Activated CD8-positive, alpha-beta memory T cell treated with anti-CD3 and anti-CD28 coated beads, Interleukin-2, amount 10 ng/mL, durations not matched to agents 7 days and 5 days (primary cell): ENCODE measurements at regions not wholly inside any gene's neighbourhood (a gene's known extent, or its start where the extent isn't known, plus 50 kb on each side); places are given as distances from the start of the nearest gene placed in this dataset.

Experiments used
- ATAC-seq: fragments of 150-1000 bp; cut with Tn5 transposase; one replicate; pipeline ENCODE4 v1.10.0; 2021; ENCODE audit warnings: moderate library complexity
- CTCF ChIA-PET: fragments of 350-600 bp; sonication (Branson Sonifier 250); formaldehyde crosslinking; loops from one replicate; lab custom pipeline; 2021; ENCODE audit warnings: antibody characterized with exemption; lab: Charles Lee
- DNase-seq: peaks from one replicate; pipeline ENCODE4 v3.0.0-alpha.2; 2020
- H3K27ac Mint-ChIP-seq: one replicate; pipeline ENCODE4 v1.8.0; 2021; ENCODE audit warnings: mild to moderate bottlenecking, mixed read lengths
- H3K27me3 Mint-ChIP-seq: one replicate; pipeline ENCODE4 v1.8.0; 2021; ENCODE audit warnings: mixed read lengths
- H3K36me3 Mint-ChIP-seq: one replicate; pipeline ENCODE4 v1.8.0; 2021; ENCODE audit warnings: mild to moderate bottlenecking, mixed read lengths
- H3K4me1 Mint-ChIP-seq: one replicate; pipeline ENCODE4 v1.8.0; 2021; ENCODE audit warnings: mixed read lengths
- H3K4me3 Mint-ChIP-seq: one replicate; pipeline ENCODE4 v1.8.0; 2021; ENCODE audit warnings: mild to moderate bottlenecking, moderate library complexity, mixed read lengths
- H3K9me3 Mint-ChIP-seq: one replicate; pipeline ENCODE4 v1.8.0; 2022; ENCODE audit warnings: low read depth, mixed read lengths

DNA sequence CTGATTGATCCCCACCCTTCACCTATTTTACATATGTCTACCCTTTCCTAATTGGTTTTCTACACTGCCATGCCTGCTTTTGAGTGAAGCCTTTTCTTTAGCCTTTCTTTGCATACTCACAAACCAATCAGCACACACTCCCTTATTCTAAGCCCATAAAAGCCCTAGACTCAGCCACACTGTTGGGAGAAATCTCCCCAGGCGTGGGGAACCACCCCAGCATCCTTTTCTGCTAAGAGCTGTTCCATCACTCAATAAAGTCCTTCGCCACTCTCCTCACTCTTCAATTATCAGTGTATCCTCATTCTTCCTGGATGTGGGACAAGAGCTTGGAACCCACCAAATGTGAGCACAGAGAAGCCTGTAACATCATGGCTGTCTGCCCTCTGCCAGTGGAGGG, 343.6 kb downstream of the SLITRK1 start:
- ATAC-seq = no peak
- no peak for DNase-seq
- CTCF ChIA-PET = no interaction called here
- Mint-ChIP-seq H3K4me3 (no peak overlapping the region), H3K27me3 (no peaks in the 10 kb centered on the region), H3K4me1 (no peaks in the 10 kb centered on the region), H3K9me3 (peaks cover 10% of the 10 kb centered on the region), H3K36me3 (no peaks in the 10 kb centered on the region), H3K27ac (no peak overlapping the region)

GRCh38 chr13:83536941-83537340, 345.3 kb downstream of the SLITRK1 start:
- ATAC-seq = no peak
- CTCF ChIA-PET = no interaction called here
- Mint-ChIP-seq H3K27me3 (no peaks in the 10 kb centered on the region), H3K9me3 (peaks cover 7% of the 10 kb centered on the region), H3K36me3 (no peaks in the 10 kb centered on the region), H3K4me3 (no peak overlapping the region), H3K4me1 (no peaks in the 10 kb centered on the region), H3K27ac (no peak overlapping the region)
- DNase-seq = no peak

DNA sequence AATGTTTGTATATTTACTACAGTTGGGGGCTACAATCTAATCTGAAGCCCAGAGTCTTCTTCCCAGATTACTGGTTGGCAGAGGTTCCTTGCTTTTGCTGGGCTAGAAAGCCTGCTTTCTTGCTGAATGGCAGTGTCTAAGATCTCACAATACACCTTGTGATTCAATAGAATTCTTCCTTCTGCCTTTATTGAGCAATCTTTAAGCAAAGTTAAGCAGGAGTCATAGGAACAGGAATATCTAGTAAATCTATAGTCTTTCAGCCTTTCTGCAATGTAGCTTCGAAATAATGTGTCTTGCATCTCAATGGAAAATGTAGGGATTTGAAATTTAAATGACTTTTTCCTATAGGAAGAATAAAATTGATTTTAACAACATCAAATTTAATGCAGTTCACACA, 346.1 kb downstream of the SLITRK1 start:
- peaks cover 7% of the 10 kb centered on the region for H3K9me3 Mint-ChIP-seq
- ATAC-seq (no peak), DNase-seq (no peak)
- no peak overlapping the region for H3K27ac Mint-ChIP-seq
- H3K4me1 Mint-ChIP-seq = no peaks in the 10 kb centered on the region
- CTCF ChIA-PET = no interaction called here
- H3K27me3 Mint-ChIP-seq = no peaks in the 10 kb centered on the region
- no peaks in the 10 kb centered on the region for H3K36me3 Mint-ChIP-seq
- H3K4me3 Mint-ChIP-seq = no peak overlapping the region

DNA sequence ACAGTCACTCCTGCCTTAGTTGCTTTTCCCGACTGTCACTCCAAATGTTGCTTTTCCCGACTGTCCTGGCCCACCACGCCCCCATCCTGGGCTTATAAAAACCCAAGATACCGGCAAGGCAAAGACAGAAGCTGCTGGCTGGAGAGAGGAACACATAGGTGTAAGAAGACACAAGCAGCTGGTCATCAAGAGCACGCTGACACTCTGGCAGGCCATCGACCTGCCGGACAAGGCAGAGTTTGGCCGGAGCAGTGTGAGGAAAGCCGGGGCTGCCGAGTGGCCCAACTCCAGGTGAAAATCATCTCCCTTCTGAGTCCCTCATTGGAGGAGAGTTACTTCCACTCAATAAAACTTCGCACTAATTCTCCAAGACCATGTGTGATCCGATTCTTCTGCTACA, 349.5 kb downstream of the SLITRK1 start:
- CTCF ChIA-PET = no interaction called here
- H3K9me3 Mint-ChIP-seq = peaks cover 4% of the 10 kb centered on the region
- ATAC-seq = no peak

GRCh38 chr13:83531022-83531421, 351.3 kb downstream of the SLITRK1 start:
- Mint-ChIP-seq H3K9me3 (peaks cover 7% of the 10 kb centered on the region), H3K4me3 (no peak overlapping the region), H3K36me3 (no peaks in the 10 kb centered on the region), H3K27me3 (no peaks in the 10 kb centered on the region), H3K4me1 (no peaks in the 10 kb centered on the region), H3K27ac (no peak overlapping the region)
- DNase-seq (no peak), ATAC-seq (no peak)
- CTCF ChIA-PET = no interaction called here

More for the DNA sequence above, 349.5 kb downstream of the SLITRK1 start:
- DNase-seq = no peak
- Mint-ChIP-seq H3K27me3 (no peaks in the 10 kb centered on the region), H3K4me3 (no peak overlapping the region), H3K4me1 (no peaks in the 10 kb centered on the region), H3K27ac (no peak overlapping the region), H3K36me3 (no peaks in the 10 kb centered on the region)

- DNase-seq (no peak), ATAC-seq (no peak)
- Mint-ChIP-seq H3K9me3 (peaks cover 6% of the 10 kb centered on the region), H3K4me3 (no peak overlapping the region), H3K27ac (no peak overlapping the region), H3K4me1 (no peaks in the 10 kb centered on the region), H3K27me3 (no peaks in the 10 kb centered on the region), H3K36me3 (no peaks in the 10 kb centered on the region)
- CTCF ChIA-PET = no interaction called here
Measured at GRCh38 chr13:83516781-83517180, 365.5 kb downstream of the SLITRK1 start.

GRCh38 chr13:83515268-83516015, 366.8 kb downstream of the SLITRK1 start:
- Mint-ChIP-seq H3K36me3 (no peaks in the 10 kb centered on the region), H3K9me3 (peaks cover 6% of the 10 kb centered on the region), H3K27me3 (no peaks in the 10 kb centered on the region), H3K27ac (no peak overlapping the region), H3K4me1 (no peaks in the 10 kb centered on the region), H3K4me3 (no peak overlapping the region)
- ATAC-seq (no peak), DNase-seq (no peak)
- CTCF ChIA-PET = no interaction called here

- CTCF ChIA-PET = no interaction called here
- H3K4me3 Mint-ChIP-seq = no peak overlapping the region
- H3K27me3 Mint-ChIP-seq = no peaks in the 10 kb centered on the region
- ATAC-seq (no peak), DNase-seq (no peak)
- H3K36me3 Mint-ChIP-seq = no peaks in the 10 kb centered on the region
- no peak overlapping the region for H3K27ac Mint-ChIP-seq
- peaks cover 2% of the 10 kb centered on the region for H3K9me3 Mint-ChIP-seq
- no peaks in the 10 kb centered on the region for H3K4me1 Mint-ChIP-seq
Measured at GRCh38 chr13:83508771-83509301, 373.4 kb downstream of the SLITRK1 start.

DNA sequence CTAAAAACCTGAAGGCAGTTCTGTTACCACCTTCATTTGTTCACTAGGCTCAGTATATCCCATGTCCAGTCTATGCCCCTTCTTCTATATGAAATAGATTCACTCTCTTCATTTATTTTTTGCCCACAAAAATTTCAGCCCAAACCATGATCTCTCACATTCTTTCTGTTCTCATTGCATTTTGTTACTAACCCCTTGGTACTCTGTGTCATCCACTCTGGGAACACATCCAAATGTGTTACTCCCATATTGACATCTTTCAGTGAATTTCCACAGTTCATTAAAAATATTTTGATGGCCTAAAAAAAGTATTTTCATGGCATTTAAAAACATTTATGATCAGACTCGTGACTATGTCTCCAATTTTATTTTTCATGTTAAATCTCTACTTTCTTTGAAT, 378.9 kb downstream of the SLITRK1 start:
- Mint-ChIP-seq H3K27me3 (no peaks in the 10 kb centered on the region), H3K9me3 (peaks cover 7% of the 10 kb centered on the region), H3K4me3 (no peak overlapping the region), H3K36me3 (no peaks in the 10 kb centered on the region), H3K27ac (no peak overlapping the region), H3K4me1 (no peaks in the 10 kb centered on the region)
- ATAC-seq = no peak
- DNase-seq = no peak
- CTCF ChIA-PET = no interaction called here

DNA sequence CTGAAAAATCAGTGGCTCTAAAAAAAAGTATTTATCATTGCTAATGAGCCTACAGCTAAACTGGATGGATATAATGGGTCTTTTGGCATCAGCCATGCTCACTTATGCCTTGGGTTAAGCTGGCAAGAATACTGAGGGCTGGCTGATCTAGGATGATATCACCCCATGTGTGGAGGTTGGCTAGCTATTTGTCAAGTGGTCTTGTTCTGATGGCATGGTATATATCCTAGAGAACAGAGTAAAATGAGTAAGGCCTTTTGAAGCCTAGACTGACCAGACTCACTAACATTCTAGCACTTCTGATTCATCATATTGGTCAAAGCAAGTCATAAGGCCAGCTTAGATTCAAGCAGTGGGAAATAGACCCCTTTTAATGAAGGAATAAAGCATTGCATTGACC, 383.0 kb downstream of the SLITRK1 start:
- DNase-seq (no peak), ATAC-seq (no peak)
- no peak overlapping the region for H3K27ac Mint-ChIP-seq
- H3K9me3 Mint-ChIP-seq = peaks cover 7% of the 10 kb centered on the region
- no peak overlapping the region for H3K4me3 Mint-ChIP-seq
- CTCF ChIA-PET = no interaction called here
- H3K36me3 Mint-ChIP-seq = no peaks in the 10 kb centered on the region
- no peaks in the 10 kb centered on the region for H3K27me3 Mint-ChIP-seq
- H3K4me1 Mint-ChIP-seq = no peaks in the 10 kb centered on the region

DNA sequence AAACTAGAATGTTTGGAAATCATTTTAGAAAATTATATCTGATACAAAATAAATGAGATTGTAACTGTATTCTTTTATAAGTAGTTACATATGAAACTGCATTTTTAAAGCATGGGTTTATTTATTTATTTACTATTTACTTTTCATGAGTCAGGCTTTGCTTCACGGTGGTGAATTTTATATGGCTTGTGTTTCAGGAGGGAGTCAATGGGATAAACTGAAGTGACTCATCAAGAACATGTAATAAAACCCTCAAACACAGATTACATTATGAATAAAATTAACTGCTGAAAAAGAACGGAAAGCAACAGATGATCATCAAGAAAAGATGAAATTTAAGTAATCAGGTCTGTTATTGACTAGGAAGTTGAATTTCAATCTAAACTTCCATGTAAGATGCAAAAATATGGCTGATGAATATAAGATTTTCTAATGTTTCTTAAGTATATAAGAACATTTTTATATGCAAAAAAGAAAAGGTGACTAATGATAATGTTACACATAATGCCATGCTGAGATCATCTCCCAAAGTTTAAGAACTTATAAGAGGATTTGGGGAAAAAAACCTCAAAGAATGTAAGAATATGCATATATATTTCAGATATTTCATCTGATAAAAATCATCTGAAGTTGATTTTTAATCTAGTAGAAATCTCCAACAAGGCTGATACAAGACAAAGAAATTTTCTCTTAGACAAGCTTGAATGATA, 383.6 kb downstream of the SLITRK1 start:
- no peak for ATAC-seq
- DNase-seq = no peak
- no peak overlapping the region for H3K27ac Mint-ChIP-seq
- CTCF ChIA-PET = no interaction called here
- H3K27me3 Mint-ChIP-seq = no peaks in the 10 kb centered on the region
- peaks cover 7% of the 10 kb centered on the region for H3K9me3 Mint-ChIP-seq
- no peaks in the 10 kb centered on the region for H3K4me1 Mint-ChIP-seq
- H3K4me3 Mint-ChIP-seq = no peak overlapping the region
- no peaks in the 10 kb centered on the region for H3K36me3 Mint-ChIP-seq

DNA sequence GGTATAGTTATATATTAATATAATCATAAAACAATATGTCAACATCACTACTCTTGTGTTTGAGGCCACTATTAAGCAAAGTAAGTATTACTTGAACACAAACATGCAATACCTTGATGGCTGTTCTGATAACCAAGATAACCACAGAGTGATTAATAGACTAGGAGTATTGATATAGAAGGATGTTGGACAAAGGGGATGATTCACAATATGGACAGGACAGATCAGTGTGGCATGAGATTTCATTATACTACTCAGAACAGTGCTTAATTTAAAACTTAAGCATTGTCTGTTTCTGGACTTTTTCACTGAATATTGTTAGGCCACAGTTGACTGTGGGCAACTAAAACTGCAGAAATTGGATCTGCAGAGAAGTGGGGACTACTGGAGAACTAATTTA, 384.2 kb downstream of the SLITRK1 start:
- no peak for DNase-seq
- H3K9me3 Mint-ChIP-seq = peaks cover 7% of the 10 kb centered on the region
- no peaks in the 10 kb centered on the region for H3K4me1 Mint-ChIP-seq
- no peaks in the 10 kb centered on the region for H3K27me3 Mint-ChIP-seq
- H3K4me3 Mint-ChIP-seq = no peak overlapping the region
- no peak for ATAC-seq
- H3K36me3 Mint-ChIP-seq = no peaks in the 10 kb centered on the region
- H3K27ac Mint-ChIP-seq = no peak overlapping the region
- CTCF ChIA-PET = no interaction called here

DNA sequence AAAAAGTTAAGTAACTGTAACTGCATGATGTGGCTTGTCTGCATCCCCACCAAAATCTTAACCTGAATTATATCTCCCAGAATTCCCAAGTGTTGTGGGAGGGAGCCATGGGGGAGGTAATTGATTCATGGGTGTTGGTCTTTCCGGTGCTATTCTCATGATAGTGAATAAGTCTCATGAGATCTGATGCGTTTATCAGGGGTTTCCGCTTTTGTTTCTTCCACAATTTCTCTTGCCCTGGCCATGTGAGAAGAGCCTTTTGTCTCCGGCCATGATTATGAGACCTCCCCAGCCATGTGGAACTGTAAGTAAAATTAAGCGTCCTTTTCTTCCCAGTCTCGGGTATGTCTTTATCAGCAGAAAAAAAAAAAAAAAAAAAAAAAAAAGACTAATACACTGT, 385.8 kb downstream of the SLITRK1 start:
- peaks cover 4% of the 10 kb centered on the region for H3K9me3 Mint-ChIP-seq
- H3K36me3 Mint-ChIP-seq = no peaks in the 10 kb centered on the region
- no peak for ATAC-seq
- H3K4me1 Mint-ChIP-seq = no peaks in the 10 kb centered on the region
- no peak for DNase-seq
- no peaks in the 10 kb centered on the region for H3K27me3 Mint-ChIP-seq
- H3K27ac Mint-ChIP-seq = no peak overlapping the region
- CTCF ChIA-PET = no interaction called here
- H3K4me3 Mint-ChIP-seq = no peak overlapping the region

GRCh38 chr13:83485101-83485500, 397.2 kb downstream of the SLITRK1 start:
- Mint-ChIP-seq H3K27me3 (no peaks in the 10 kb centered on the region), H3K4me1 (no peaks in the 10 kb centered on the region), H3K9me3 (peaks cover 4% of the 10 kb centered on the region), H3K4me3 (no peak overlapping the region), H3K27ac (no peak overlapping the region), H3K36me3 (no peaks in the 10 kb centered on the region)
- CTCF ChIA-PET = no interaction called here
- DNase-seq = no peak
- no peak for ATAC-seq
